ENCODE measurements at regions not wholly inside any gene's neighbourhood (a gene's known extent, or its start where the extent isn't known, plus 50 kb on each side); places are given as distances from the start of the nearest gene placed in this dataset.

DNA sequence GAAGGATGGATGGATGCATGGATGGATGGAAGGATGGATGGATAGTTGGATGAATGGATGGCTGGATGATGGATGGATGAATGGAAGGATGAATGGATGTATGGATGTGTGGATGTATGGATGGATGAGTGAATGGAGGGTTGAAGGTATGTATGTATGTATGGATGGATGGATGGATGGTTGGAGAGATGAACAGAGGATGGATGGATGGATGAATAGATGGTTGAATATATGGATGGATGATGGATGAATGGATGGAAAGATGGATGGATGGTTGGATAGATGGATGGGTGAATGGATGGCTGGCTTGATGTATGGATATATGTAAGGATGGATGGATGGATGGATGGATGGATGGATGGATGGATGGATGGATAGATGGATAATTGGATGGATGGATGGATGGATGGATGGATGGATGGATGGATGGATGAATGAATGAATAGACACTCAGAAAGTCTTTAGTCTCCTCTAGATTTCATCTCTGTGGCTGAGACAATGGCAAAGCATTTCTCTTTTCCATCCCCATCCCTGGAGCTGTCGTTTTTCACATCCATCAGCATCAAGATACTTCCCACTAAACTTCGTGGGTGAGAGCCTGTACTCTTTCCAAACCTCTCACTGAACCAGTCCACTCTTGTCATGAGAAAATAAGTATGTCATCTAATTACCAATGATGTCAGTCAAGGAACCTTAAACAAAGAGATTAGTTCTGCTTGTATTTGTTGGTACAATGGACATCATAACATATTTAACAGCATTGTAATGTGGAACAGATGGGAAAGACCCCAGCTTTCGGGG lies 74.8 kb upstream of the CLMN start:
- TF ChIP-seq CTCF (IDR thresholded peaks at IDR 0.05; ENCODE audit: poor library complexity) (no peak), EZH2phosphoT487 (IDR thresholded peaks at IDR 0.05; ENCODE audit: low read depth, severe bottlenecking, unreplicated experiment) (no peak)
